ENCODE measurements at regions not wholly inside any gene's neighbourhood (a gene's known extent, or its start where the extent isn't known, plus 50 kb on each side); places are given as distances from the start of the nearest gene placed in this dataset.

DNA sequence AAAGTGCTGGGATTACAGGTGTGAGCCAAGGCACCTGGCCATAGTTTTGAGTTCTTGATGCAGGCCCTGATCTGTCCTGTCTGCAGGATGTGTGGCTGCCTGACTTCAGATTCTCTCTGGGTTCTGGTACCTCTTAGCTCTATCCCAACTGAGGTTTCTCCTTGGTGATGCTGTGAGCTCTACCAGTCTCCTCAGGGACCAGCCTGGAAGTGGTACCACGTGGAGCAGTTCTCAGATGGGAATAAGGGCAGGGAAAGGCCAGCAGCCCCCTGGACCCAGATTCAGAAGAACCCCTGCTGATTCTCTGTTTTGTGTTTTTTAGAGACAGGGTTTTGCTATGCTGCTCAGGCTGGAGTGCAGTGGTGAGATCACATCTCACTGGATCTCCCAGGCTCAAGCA is 85.0 kb upstream of the HELT start:
- 50% methylated on average over 1 of the region's 1 CpG for WGBS (ENCODE audit: insufficient coverage, low coverage, low lambda C conversion rate, missing lambda C conversion rate)
- DNase-seq = no peak

DNA sequence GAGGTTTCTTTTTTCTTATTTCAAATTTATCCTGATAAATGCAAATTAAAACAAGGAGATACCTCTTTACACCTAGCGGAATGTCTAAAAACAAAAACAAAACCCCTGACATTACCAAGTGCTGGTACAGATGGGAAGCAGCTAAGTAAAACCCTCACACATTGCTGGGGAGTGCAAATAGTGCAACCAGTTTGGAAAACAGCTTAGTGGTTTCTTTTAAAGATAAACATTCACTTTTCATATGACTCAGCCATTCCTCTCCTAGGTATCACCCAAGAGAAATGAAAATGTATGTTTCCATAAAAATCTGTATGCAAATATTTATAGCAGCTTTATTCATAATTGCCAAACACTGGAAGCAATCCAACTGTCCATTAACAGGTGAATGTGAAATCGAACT is 84.1 kb upstream of the HELT start:
- Histone ChIP-seq H3K27me3 (no peaks in the 10 kb centered on the region), H3K4me1 (peaks cover 0 to 13% (median 3%) of the 10 kb centered on the region in 4 donors), H3K4me3 (no peak overlapping the region), H3K9me3 (no peaks in the 10 kb centered on the region), H3K27ac (no peak overlapping the region), H3K36me3 (no peaks in the 10 kb centered on the region)
- intact Hi-C loops (cut with DNase I) = no loop called here
- WGBS (ENCODE audit: insufficient coverage, low coverage, low lambda C conversion rate, missing lambda C conversion rate) = 89% methylated on average over 2 of the region's 2 CpGs
- no peak for DNase-seq
- ATAC-seq = no peak
- TF ChIP-seq, protein P1, sequence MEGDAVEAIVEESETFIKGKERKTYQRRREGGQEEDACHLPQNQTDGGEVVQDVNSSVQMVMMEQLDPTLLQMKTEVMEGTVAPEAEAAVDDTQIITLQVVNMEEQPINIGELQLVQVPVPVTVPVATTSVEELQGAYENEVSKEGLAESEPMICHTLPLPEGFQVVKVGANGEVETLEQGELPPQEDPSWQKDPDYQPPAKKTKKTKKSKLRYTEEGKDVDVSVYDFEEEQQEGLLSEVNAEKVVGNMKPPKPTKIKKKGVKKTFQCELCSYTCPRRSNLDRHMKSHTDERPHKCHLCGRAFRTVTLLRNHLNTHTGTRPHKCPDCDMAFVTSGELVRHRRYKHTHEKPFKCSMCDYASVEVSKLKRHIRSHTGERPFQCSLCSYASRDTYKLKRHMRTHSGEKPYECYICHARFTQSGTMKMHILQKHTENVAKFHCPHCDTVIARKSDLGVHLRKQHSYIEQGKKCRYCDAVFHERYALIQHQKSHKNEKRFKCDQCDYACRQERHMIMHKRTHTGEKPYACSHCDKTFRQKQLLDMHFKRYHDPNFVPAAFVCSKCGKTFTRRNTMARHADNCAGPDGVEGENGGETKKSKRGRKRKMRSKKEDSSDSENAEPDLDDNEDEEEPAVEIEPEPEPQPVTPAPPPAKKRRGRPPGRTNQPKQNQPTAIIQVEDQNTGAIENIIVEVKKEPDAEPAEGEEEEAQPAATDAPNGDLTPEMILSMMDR (IDR thresholded peaks at IDR 0.05) = no peak
- no peak for TF ChIP-seq POLR2A (IDR thresholded peaks at IDR 0.05)

More for the DNA sequence above, 85.0 kb upstream of the HELT start:
- Histone ChIP-seq H3K27me3 (no peaks in the 10 kb centered on the region), H3K27ac (no peak overlapping the region), H3K4me1 (peaks cover 0 to 13% (median 3%) of the 10 kb centered on the region in 4 donors), H3K4me3 (no peak overlapping the region), H3K9me3 (no peaks in the 10 kb centered on the region), H3K36me3 (no peaks in the 10 kb centered on the region)
- TF ChIP-seq, protein P1 (IDR thresholded peaks at IDR 0.05) = no peak
- no peak for TF ChIP-seq POLR2A (IDR thresholded peaks at IDR 0.05)
- no peak for ATAC-seq
- intact Hi-C loops (cut with DNase I) = no loop called here

DNA sequence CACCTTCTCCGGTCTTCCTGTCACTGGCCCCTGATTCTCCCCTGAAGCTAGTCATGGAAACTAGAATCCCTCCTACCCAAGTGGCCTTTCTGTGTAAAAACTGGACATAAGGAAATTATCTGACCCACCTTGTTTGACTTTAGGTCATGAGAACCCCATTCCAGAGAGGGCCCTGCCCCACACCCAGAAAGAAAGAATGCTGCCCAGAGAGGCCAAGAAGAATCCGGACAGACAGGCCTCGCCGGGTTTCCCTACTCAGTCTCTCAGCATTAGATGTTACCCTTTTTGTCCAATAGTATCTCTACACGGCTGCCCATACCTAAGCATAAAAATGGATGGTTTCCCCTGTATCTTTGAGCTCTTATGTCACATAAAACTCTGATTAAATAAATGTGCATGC is 83.3 kb upstream of the HELT start:
- DNase-seq = no peak
- intact Hi-C loops (cut with DNase I) = no loop called here
- no peak overlapping the region for H3K27ac ChIP-seq
- no peak overlapping the region for H3K4me3 ChIP-seq
- H3K27me3 ChIP-seq = no peaks in the 10 kb centered on the region
- 90% methylated on average over 5 of the region's 5 CpGs for WGBS (ENCODE audit: insufficient coverage, low coverage, low lambda C conversion rate, missing lambda C conversion rate)
- no peaks in the 10 kb centered on the region for H3K36me3 ChIP-seq
- no peaks in the 10 kb centered on the region for H3K9me3 ChIP-seq
- no peak for ATAC-seq
- peaks cover 0 to 13% (median 3%) of the 10 kb centered on the region in 4 donors for H3K4me1 ChIP-seq
- TF ChIP-seq, protein P1 (IDR thresholded peaks at IDR 0.05) = no peak
- TF ChIP-seq POLR2A (IDR thresholded peaks at IDR 0.05) = no peak

DNA sequence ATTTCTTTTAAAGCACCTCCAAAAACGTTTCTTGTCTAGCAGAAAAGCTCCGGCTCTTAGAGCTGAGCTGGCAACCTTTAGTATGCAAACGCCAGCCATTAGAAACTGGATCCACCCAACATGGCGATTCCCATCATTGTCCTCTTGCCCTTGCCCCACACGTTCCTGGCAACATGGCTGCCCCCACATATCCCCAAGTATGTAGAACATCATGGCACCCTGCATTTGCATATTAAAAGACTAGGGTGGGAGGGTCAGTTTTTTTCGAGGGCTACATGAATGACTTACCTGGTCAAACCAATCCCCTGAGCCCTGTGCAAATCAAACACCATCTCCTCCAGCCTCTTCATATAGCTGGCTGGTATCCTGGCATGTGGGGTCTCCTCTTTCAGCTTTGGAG is 82.2 kb upstream of the HELT start:
- 82% methylated on average over 4 of the region's 6 CpGs for WGBS (ENCODE audit: insufficient coverage, low coverage, low lambda C conversion rate, missing lambda C conversion rate)
- intact Hi-C loops (cut with DNase I) = no loop called here

More for the DNA sequence above, 82.2 kb upstream of the HELT start:
- ATAC-seq (no peak), DNase-seq (no peak)
- Histone ChIP-seq H3K9me3 (no peaks in the 10 kb centered on the region), H3K4me1 (peaks cover 0 to 13% (median 3%) of the 10 kb centered on the region in 4 donors), H3K4me3 (no peak overlapping the region), H3K36me3 (no peaks in the 10 kb centered on the region), H3K27me3 (no peaks in the 10 kb centered on the region), H3K27ac (no peak overlapping the region)
- TF ChIP-seq POLR2A (IDR thresholded peaks at IDR 0.05) = no peak
- TF ChIP-seq, protein P1 (IDR thresholded peaks at IDR 0.05) = no peak
